Natural killer cell (primary cell): ENCODE measurements at regions not wholly inside any gene's neighbourhood (a gene's known extent, or its start where the extent isn't known, plus 50 kb on each side); places are given as distances from the start of the nearest gene placed in this dataset.

Experiments
- ATAC-seq, 3 donors: fragments of 150-1000 bp in 2 of 3; fragments of 200-7000 bp in 1 of 3; cut with Tn5 transposase; 1 replicate in 1 of 3; 2 replicates in 2 of 3; pipeline ENCODE4 v1.10.0; 2021; ENCODE audit warnings: mild to moderate bottlenecking in 2 of 3, moderate library complexity in 2 of 3
- DNase-seq, 2 donors: peaks; one replicate each; pipeline versions ENCODE4 v3.0.0 to v3.0.0-alpha.2; 2013 to 2021; ENCODE audit warnings: mixed read lengths in 1 of 2
- H3K27ac ChIP-seq: one replicate; pipeline ENCODE4 v1.5.1; 2013; ENCODE audit warnings: mild to moderate bottlenecking, low read length
- H3K27me3 ChIP-seq: one replicate; pipeline ENCODE4 v1.6.1; 2013; ENCODE audit warnings: low read length; ENCODE audit not compliant: control insufficient read depth, insufficient read depth
- H3K36me3 ChIP-seq: one replicate; pipeline ENCODE4 v1.6.1; 2013; ENCODE audit warnings: low read length; ENCODE audit not compliant: control insufficient read depth, insufficient read depth
- H3K4me1 ChIP-seq: one replicate; pipeline ENCODE4 v1.6.1; 2013; ENCODE audit warnings: low read length; ENCODE audit not compliant: control insufficient read depth, insufficient read depth
- H3K4me3 ChIP-seq: one replicate; pipeline ENCODE4 v1.5.1; 2013; ENCODE audit warnings: low read length
- H3K9me3 ChIP-seq: one replicate; pipeline ENCODE4 v1.6.1; 2013; ENCODE audit warnings: low read length; ENCODE audit not compliant: control insufficient read depth, insufficient read depth
- H3K27ac Mint-ChIP-seq, 2 donors: one replicate each; pipeline ENCODE4 v1.8.0; 2022; ENCODE audit warnings: mild to moderate bottlenecking in 2 of 2, mixed read lengths in 2 of 2, moderate library complexity in 1 of 2
- H3K27me3 Mint-ChIP-seq, 2 donors: one replicate each; pipeline ENCODE4 v1.8.0; 2022; ENCODE audit warnings: low read depth in 2 of 2, mixed read lengths in 2 of 2
- H3K36me3 Mint-ChIP-seq: one replicate; pipeline ENCODE4 v1.8.0; 2022; ENCODE audit warnings: mixed read lengths
- H3K4me1 Mint-ChIP-seq, 2 donors: one replicate each; pipeline ENCODE4 v1.8.0; 2022; ENCODE audit warnings: mixed read lengths in 2 of 2
- H3K4me3 Mint-ChIP-seq: one replicate; pipeline ENCODE4 v1.8.0; 2022; ENCODE audit warnings: mild to moderate bottlenecking, moderate library complexity, mixed read lengths
- H3K9me3 Mint-ChIP-seq, 2 donors: one replicate each; pipeline ENCODE4 v1.8.0; 2022; ENCODE audit warnings: mixed read lengths in 2 of 2
- CTCF ChIP-seq: fragments of 200-600 bp; IDR thresholded peaks from one replicate; pipeline ENCODE4 v1.8.0; 2022; ENCODE audit warnings: antibody characterized with exemption
- WGBS: methylation state at CpG from one replicate; pipeline ENCODE4 v1.1.7; 2013; ENCODE audit warnings: missing lambda C conversion rate; ENCODE audit not compliant: insufficient coverage; 5-methylcytosine and 5-hydroxymethylcytosine counted together
- intact Hi-C: fragments of 100-400 bp; cut with micrococcal nuclease; formaldehyde crosslinking; loops from one replicate; pipeline ENCODE4 v1.14.2; 2022

- no peaks in the 10 kb centered on the region for H3K4me1 ChIP-seq
- DNase-seq (no peak), ATAC-seq (no peak)
- WGBS = 88% methylated on average over 2 of the region's 2 CpGs
- Mint-ChIP-seq H3K4me3 (no peak overlapping the region), H3K27ac (no peak overlapping the region), H3K36me3 (no peaks in the 10 kb centered on the region), H3K4me1 (no peaks in the 10 kb centered on the region), H3K27me3 (no peaks in the 10 kb centered on the region), H3K9me3 (peaks cover 9 to 13% of the 10 kb centered on the region in 2 donors)
- H3K4me3 ChIP-seq = no peak overlapping the region
- intact Hi-C loops = no loop called here
- H3K27ac ChIP-seq = no peak overlapping the region
- no peak for TF ChIP-seq CTCF
- H3K9me3 ChIP-seq = peaks cover 3% of the 10 kb centered on the region
- H3K27me3 ChIP-seq = no peaks in the 10 kb centered on the region
- no peaks in the 10 kb centered on the region for H3K36me3 ChIP-seq
These were observed 2213.9 kb upstream of the PCDH20 start for GRCh38 chr13:63629591-63629990.

GRCh38 chr13:63628310-63628709 lies 2212.7 kb upstream of the PCDH20 start:
- Mint-ChIP-seq H3K4me1 (no peaks in the 10 kb centered on the region), H3K9me3 (peaks cover 11 to 15% of the 10 kb centered on the region in 2 donors), H3K4me3 (no peak overlapping the region), H3K27ac (no peak overlapping the region), H3K27me3 (no peaks in the 10 kb centered on the region), H3K36me3 (no peaks in the 10 kb centered on the region)
- no peaks in the 10 kb centered on the region for H3K36me3 ChIP-seq
- H3K27ac ChIP-seq = no peak overlapping the region
- ATAC-seq (no peak), DNase-seq (no peak)
- H3K4me1 ChIP-seq = no peaks in the 10 kb centered on the region
- TF ChIP-seq CTCF = no peak
- intact Hi-C loops = no loop called here
- no peaks in the 10 kb centered on the region for H3K27me3 ChIP-seq
- H3K9me3 ChIP-seq = peaks cover 3% of the 10 kb centered on the region
- 86% methylated on average over 3 of the region's 3 CpGs for WGBS
- no peak overlapping the region for H3K4me3 ChIP-seq

- Mint-ChIP-seq H3K36me3 (no peaks in the 10 kb centered on the region), H3K27ac (no peak overlapping the region), H3K27me3 (no peaks in the 10 kb centered on the region), H3K4me1 (no peaks in the 10 kb centered on the region), H3K4me3 (no peak overlapping the region), H3K9me3 (peaks cover 20 to 28% of the 10 kb centered on the region in 2 donors)
- H3K27ac ChIP-seq = no peak overlapping the region
- DNase-seq (no peak), ATAC-seq (no peak)
- H3K4me3 ChIP-seq = no peak overlapping the region
- TF ChIP-seq CTCF = no peak
- no peaks in the 10 kb centered on the region for H3K36me3 ChIP-seq
- intact Hi-C loops = no loop called here
- H3K9me3 ChIP-seq = peaks cover 3% of the 10 kb centered on the region
- H3K27me3 ChIP-seq = no peaks in the 10 kb centered on the region
- WGBS = 78% methylated on average over 1 of the region's 1 CpG
- H3K4me1 ChIP-seq = no peaks in the 10 kb centered on the region
These were observed 2210.2 kb upstream of the PCDH20 start for GRCh38 chr13:63625869-63626268.

GRCh38 chr13:63614874-63615612 lies 2199.4 kb upstream of the PCDH20 start:
- H3K27ac Mint-ChIP-seq = no peak overlapping the region
- WGBS = 69% methylated on average over 4 of the region's 5 CpGs

More at GRCh38 chr13:63614874-63615612, 2199.4 kb upstream of the PCDH20 start:
- no peak for TF ChIP-seq CTCF
- Mint-ChIP-seq H3K4me3 (no peak overlapping the region), H3K27me3 (no peaks in the 10 kb centered on the region), H3K9me3 (peaks cover 13 to 25% of the 10 kb centered on the region in 2 donors), H3K4me1 (no peaks in the 10 kb centered on the region), H3K36me3 (no peaks in the 10 kb centered on the region)
- no peak overlapping the region for H3K27ac ChIP-seq
- no peaks in the 10 kb centered on the region for H3K9me3 ChIP-seq
- intact Hi-C loops = no loop called here
- no peaks in the 10 kb centered on the region for H3K4me1 ChIP-seq
- DNase-seq (no peak), ATAC-seq (no peak)
- H3K4me3 ChIP-seq = no peak overlapping the region
- H3K27me3 ChIP-seq = no peaks in the 10 kb centered on the region
- H3K36me3 ChIP-seq = no peaks in the 10 kb centered on the region
